Daoy (cell line): ENCODE measurements at regions not wholly inside any gene's neighbourhood (a gene's known extent, or its start where the extent isn't known, plus 50 kb on each side); places are given as distances from the start of the nearest gene placed in this dataset.
"Not testable (repeated sequence)": the region's sequence is repeated elsewhere in the genome, so short reads cannot be mapped to it uniquely, and the experiment has no call there.

Source experiments
- DNase-seq: peaks from one replicate; pipeline ENCODE4 v3.0.0-alpha.2; 2015; ENCODE audit warnings: low read depth

DNA sequence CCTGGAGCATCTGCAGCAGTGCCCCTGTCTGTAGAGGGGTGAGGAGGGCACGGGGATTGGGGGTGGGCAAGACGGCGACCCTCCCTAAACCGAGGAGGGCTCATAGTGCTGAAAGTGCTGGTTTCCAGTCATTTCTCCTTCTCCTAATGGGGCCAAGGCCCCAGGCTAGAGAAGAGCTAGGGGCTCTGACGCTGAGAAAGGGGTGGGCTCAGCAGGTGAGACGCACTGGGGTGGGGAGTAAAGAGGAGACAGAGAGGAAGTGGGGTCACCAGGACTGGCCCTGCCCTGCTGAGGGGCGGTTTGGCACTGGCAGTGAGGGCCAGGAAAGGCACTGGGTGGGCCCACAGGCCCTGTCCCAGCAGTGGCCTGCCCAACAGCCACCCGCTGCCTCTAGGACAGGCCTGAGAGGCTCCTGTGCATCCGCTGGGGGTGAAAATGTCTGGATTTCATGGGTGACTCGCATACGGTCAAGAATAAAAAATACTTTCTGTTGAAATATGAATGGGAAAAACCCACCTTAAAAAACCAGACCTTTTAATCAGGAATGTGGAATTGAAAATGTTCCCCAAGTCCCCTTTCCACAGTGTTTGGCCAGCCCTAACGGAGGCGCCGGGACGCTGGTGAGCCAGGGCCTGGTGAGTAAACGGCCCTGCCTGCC, 122.4 kb upstream of the SMURF2 start:
- no peak for DNase-seq

DNA sequence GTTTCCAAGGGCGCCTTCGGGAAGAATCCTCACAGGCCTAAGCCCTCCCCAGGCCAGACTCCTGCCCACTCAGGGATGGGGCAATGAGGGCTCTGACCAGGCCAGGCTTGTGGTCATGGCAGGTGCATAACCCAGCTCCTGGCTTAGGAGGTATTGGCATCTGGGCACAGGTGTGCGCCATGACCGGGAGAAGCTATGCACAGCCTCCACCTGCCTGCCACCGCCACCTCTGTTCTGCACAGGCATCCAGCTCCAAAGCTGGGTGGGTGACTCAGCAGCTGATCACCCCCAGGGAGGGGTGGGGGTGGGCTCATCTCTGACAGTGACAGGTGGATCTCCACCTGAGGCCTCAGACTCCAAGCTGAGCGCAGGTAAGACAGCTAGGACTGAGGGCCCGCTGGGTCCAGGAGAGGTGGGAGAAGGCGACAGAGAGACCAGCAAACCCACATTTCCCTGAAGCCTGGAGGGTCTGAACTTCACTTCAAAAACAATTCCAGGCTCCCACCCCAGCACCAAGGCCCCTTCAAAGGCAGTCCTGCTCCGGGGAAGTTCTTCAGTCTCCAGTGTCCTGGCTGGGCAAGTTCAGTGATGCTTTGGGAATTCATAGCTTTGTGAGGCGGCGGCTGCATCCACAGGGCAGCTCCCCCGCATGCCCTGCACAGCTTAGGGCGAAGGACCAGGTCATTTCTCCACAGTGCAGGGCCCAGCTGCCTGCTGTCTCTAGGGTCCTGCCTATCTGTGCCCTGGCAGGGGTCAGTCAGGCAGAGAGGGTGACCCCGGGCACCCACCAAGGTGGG, 121.6 kb upstream of the SMURF2 start:
- DNase-seq = no peak

DNA sequence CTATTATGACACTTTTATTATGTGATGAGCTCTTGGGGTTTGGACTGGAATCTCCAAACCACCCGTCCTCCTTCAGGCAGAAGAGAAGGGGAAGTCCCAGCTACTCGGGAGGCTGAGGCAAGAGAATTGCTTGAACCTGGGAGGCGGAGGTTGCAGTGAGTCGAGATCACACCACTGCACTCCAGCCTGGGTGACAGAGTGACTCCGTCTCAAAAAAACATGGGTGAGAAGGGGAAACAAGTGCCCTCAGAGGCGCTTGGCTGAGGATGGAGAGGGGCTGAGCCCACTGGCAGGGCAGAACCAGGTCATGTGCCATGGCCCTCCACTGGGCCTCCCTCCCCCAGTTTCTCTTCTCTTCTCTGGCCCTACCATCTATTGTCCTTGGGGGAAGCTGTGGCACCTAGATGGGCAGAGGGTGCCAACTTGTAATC, 120.9 kb upstream of the SMURF2 start:
- no peak for DNase-seq

DNA sequence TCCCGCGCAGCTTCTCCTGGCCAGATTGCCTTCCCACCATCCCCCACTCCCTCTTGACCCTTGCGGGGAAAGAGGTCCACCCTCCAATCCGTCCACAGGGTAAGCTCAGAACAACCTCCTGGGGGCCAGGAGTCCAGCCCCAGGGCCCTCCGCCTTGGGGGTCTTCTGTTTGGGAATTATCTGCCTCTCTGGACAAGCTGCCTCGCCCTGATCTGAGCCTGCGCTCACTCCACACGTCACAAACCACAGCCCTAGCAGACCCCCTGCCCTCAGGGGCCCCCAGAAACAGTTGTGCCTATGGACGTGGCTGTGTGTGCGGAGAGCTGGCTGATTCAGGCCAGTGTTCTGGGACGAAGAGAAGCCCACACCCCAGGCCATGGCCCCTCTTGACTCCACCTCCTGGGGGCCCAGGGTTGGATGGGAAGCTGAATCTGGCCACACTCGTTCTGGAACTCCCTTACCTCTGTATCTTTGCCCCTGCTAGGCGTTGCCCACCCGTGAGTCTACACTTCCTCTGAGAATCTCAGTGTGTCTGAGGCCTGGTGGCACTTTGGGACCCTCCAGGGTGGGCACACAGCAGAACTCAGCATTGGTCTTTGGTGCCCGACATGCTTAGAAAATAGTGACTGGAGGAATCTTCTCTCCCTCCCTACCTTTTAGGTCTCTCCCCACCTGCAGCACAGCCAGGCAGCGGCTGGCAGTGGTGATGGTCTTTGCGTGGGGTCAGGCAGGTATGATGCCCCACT, 119.9 kb upstream of the SMURF2 start:
- DNase-seq = no peak

DNA sequence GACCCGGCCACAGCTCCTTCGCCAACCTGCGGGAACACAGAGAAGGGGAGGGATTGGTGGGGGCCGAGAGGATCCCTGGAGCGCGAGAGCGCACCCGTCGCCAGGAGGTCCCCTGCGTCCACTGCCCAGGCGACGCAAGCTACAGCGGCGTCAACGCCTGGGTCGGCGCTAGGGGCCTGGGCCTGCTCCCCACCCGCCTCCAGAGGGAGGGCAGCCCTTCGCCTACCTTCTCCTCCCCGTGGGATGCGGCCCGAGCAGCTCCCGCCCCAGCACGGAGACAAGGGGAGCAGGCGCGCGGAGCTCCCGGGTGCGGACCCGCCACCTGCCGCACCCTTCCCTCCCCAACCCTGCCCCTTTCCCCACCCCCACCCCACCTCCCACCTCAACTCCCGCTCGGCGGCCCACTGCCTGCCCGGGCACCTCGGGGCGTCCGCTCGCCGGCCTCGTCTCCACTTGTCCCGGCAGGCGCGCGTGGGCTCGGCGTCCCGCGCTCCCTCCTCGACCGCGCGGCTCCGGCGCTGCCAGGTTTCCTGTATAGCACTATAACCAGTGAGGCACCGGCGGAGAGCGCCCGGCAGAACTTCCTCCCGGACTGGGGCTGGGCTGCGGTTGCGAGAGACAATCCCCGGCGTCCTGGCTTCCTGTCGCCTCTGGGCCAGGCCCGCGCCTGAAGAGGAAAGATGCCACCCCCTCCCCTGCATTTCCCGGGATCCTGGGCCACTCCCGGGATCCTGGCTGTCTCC, 119.1 kb upstream of the SMURF2 start:
- peak; percentile 30 for DNase-seq

DNA sequence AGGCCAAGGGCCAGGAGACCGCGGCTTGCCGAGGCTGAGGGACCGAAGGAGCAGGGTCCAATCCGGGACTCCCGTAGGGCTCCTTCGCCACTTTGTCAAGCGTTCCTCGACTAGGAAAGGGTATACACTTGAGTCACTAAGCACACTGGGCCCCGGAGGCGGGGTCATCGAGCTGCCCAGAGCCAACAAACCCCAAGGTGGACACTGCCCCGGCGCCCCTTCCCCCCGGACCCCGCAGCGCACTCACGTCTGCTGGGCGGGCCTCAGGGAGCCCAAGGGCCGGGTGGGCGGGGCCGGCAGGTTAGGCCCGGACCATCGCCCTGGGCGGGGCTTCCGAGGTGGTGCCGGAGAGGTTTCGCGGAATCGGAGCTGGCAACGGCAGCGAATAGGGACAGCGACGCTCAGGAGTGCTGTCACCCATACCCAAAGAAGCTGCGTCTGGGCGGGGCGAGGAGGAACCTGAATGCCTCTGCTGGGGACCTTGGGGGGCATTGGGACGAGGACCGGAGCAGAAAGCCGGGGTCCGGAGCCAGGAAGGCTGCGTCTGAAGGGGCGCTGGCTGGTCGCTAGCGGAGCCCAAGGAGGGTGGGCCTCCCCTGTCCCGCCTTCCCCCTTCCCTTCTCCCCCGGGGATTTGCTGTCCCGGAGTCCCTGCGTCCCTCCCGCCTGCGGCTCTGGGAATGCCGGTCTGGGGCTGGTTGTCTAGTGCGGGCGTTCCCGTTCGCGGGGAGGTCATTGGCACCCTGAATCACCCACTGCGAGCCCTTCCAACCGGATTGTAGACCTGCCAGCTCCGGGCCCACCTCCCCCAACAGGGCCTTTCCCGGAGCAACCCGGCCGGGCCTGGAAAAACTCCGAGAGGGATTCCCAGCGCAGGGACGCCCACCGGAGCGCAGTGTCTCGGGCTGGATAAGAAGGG, 118.2 kb upstream of the SMURF2 start:
- peak; percentile 63 for DNase-seq

DNA sequence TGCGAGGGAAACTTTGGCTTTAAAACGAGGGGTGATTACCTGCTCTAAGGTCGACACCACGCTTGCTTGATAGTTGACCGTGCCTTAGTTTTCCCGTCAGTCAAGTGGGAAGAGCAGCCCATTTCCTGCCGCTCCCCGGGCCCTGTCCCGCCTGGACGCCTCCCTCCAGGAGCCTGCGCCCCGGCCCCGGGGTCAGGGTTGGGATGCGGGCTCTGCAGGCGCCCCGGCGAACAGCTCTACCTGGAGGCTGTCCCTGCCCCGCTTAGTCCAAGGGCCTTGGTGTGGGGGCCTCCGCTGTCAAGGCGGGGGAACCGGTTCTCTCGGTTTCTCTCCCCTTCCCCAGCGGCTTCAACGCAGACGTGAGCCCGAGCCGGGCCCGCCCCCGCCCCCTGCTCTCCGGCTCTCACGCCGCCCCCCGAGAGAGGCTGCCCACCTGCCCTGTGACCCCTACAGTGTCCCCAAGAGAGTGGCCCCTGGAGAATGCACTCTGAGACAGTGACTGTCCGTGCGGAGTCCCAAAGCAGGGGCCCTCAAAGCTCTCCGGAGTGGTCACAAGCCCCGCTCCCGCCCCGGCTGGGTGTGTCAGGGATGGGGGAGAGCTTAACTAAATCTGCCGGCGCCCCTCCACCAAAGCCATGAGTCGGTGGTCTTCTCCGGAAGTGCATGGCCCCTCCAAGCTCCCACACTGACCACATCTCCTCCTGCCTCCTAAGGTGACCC, 117.4 kb upstream of the SMURF2 start:
- no peak for DNase-seq

DNA sequence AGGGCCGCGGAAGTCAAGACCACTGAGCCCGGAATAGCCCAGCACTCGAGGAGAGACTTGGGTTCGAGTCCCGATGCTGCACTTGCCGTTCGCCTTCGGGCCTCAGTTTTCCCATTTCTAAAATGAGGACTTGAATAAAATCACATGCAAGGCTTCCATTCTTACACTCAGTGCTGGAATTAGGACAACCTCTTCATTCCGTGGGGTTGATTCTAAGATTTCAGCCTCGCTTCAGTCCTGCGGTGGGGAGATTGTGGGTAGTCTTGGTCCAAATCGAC, 116.9 kb upstream of the SMURF2 start:
- DNase-seq = not testable (repeated sequence)

DNA sequence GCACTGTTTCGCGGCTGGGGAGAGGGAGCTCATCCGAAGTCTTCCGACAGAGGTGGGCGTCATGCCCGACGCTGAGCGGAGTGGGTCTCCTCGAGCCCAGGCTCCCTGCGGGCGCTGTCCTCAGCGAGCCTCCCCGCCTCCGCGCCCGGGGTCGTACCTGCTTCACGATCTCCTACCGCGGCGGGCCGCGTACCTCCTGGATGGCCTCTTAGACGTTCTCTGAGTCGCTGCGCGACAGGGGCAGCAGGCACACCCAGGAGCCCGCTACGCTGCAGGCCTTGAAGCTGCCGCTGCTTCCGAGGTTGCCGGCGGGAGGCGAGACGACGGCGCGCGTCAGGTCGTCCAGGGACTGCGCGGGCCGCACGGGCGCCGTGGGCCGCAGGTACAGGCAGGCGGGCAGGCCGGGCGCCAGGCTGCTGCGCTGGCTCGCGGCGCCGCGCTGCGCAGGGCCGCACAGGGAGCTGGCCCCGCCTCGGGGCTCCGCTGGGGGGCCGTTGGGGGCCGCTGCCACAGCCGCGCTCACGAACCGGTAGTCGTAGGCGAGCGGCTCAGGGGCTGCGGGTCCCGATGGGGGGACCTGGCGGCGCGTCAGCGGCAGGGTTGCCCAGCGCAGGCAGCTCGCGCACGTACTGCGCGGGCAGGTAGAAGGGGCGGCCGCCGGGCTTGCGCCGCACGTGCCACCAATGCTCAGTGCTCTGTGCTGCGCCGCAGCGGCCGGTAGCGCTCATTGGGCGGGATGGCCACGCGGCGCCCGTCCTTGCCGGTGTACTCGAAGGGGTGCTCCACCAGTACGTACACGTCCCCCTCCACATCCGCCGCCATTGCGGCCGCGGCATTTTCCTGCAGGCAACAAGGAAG, 116.4 kb upstream of the SMURF2 start:
- DNase-seq = peak; percentile 61

DNA sequence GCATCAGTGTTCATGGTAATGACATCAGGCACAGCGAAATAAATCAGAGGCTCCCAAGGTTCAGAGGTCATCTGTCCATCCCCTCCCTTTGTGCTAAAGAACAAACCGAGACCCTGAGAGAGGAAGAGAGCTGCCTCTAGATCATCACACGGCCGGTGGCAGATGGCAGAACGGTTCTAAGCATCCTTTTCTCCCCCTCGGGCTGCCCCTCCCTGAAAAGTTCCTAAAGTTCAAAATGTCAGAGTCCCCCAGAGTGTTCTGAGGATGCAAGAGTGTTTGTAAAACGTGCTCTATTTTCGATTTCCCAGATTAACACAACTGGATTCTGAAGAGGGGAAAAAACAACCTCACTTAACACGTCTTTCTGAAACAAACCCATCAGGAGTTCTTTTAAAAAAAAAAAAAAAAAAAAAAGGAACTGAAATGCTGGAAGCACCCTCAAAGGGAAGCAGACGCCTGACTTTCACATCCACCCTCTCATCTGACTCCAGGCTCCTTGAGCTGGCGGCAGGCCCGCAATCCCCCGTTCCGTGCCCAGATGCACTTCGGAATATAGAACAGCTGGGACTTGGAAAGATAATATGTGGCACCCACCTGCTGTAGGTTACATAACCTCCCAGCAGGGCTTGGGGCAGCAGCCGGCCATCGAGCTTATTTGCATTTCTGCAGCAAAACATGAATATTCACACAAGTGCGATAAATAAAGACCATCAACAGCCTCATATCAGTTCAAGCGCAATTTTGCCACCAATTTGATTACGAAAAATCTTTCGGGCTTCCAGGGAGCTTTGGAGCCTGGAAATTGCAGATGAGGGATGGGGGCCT, 115.5 kb upstream of the SMURF2 start:
- no peak for DNase-seq

DNA sequence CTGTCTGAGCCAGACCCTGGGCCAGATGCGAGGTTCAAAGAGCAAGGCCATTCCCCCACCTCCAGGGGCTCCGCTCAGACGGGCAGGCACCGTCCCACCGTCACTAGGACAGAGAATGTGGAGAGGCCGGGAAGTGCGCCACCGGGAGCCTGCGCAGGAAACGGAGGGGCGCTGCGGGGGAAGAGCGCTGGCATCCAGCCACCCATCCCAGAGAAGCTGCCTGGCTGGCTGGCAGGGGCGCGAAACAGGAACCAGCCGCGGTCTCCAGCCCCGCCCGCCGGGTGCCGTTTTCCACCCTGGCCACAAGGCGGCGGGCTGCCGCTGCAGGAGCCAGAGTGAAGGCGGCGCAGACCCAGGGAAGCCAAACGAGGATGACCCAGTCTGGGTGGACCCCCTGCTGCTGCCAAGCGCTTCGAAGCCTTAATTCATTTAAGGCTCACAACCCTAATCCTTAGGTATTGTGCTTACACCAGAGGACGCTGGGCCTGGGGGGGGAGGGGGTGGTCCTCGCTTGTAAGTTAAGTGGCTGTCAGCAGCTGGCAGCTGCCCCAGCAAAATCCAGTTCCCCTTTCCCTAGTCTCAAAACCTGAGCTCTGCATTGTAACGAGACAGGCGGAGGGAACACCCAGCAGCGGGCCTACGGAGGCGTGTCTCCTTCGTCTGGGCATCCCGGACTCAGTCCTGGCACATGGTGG, 114.8 kb upstream of the SMURF2 start:
- peak; percentile 94 for DNase-seq

DNA sequence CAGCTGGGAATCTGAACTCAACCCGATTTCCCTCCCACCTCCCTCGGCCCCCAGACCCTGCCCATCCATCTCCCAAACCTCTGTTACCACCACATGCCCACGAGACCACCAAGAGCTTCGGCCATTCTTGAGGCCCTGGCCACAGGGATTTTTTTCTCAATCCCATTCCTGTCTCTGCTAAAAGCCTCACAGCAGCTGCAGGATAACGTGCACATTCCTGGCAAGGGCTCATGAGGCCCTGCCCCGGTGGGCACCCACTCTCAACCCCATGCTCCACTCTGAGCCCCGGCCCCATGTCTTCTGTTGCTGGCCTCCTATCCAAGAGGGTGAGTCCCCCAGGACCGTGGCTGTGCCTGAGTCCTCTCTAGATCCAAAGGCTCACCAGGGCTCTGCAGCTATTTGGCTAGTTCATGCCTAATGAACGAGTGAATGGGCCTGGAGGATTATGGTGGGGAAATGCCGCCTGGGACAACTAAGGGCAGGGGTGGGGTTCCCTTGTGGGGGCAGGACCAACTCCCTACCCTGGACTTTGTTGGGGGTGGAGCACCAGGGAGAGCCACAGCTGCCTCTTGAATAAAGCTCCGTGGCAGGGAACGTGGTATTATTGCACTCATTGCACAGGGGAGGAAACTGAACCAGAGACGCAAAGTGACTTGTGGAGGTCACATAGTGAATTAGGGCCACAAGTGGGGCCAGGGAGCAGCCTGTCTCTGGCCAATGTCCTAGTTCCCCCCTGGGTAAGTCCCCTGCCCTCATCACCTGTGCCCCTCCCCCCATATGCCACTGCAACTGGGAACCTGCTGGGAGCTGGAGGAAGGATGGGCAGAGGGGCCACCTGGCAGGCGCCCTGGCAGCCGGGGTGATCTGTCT, 113.8 kb upstream of the SMURF2 start:
- DNase-seq = no peak

DNA sequence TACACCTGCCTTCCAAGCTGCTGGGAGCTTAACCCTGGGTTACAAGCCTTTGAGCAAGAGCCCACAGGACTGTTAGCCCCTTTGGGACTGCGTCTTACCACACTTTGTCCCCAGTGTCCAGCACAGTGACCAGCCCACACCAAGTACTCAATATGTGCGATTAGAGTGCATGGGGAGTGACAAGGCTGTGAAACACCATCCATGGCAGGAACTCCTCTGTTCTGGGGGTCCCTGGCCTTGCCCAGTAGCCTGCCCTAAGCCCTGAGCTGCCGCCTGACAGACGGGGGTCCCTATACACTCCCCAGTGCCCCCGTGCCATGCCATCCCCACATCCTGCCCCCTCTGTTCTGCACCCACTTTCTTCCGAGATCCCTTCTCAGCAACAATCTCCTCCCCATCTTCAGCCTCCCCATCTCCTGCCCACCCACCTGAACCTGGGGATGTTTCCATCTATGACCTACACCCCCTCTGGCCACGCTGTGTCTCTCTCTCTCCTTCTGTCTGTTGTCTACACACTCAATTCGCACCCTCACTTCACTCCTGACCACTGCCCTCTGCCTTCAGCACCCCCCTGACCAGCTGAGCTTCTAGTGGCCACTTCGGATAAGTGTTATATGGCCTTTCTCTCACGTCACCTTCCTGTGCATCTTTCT, 112.9 kb upstream of the SMURF2 start:
- no peak for DNase-seq

DNA sequence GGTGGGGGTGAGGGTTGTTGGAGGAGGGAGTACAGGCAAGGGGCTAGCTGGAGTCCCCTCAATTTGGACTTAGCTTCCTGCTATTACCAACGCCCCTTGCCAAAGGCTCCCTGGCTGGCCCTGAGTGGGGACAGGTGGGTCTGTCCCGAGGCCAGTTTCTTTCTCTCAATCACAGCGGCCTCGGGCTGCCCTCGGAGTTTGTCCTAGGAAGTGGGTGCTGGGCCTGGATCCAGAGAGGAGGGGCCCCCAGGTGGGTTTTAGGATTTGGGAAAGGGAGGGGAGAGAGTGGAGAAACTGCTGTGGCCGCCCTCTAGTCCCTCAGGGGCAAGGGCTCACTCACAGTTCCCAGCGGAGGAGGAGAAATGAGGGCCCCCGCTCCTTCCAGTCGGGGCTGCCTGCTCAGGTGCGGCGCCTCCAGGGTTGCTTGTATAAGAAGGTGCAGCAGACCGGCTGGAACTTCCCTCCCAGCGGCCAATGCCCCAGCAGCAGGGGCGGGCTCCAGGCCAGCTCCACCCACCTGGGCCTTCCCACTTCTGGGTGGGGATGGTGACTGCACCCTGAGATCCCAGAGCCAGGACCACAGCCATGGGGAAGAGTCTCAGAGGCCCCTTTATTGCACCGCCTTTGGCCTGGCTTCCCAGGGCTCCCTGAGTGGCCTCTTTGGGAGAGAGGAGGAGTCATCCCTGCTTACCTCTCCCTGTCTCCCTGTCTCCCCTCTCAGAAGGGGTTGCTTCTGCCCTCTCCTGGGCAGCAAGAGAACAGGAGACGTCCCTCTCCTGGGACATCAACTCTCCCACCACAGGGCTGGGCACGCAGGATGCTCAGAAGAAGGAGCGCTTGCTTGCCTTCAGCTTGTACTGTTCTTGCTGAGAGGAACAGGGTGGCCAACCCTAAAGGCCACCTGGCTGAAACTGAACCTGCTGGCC, 112.0 kb upstream of the SMURF2 start:
- DNase-seq = peak; percentile 77

DNA sequence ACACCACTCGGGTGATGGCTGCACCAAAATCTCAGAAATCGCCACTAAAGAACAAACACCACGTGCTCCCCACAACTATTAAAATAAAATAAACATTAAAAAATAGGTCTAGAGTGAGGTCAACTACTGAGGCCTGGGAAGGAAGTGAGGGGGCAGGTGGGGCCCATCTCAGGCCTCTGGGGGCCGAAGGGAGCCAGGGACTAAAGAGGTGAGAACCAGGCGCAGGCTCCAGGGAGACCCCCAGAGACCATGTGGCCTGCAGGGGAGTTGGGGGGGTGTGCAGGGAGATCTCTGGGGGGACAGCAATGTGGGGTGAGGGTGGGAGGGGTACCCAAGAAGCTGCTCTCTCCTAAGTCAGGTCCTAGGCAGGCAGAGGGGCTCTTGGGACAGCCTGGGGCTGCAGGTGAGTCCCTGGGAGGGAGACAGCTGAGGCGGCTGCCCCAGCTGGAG, 111.3 kb upstream of the SMURF2 start:
- DNase-seq = no peak
